ENCODE measurements at regions not wholly inside any gene's neighbourhood (a gene's known extent, or its start where the extent isn't known, plus 50 kb on each side); places are given as distances from the start of the nearest gene placed in this dataset.

DNA sequence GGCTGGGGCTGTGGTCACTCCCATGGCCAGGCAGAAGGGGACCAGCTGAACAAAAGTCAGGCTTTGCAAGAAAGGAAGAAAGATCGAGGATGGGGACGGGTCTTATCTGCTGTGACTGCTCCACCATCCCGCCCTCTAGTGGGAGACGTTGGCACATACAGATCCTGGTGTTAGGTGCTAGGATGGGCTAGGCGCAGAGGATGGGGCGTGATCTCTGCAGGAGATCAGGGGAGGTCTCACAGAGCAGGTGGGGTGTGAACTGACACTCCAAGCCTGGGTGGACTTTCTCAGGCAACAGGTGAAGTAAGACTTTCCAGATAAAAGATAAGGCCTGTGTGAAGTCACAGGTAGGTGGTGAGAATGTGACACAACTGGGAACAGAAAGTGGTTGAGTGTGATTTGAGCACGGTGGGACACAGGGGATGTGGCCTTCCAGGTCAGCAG, 141.9 kb upstream of the SMAD3 start (continued):
- TF ChIP-seq SMC3 (conservative IDR thresholded peaks at IDR 0.05; ENCODE audit: insufficient read depth, low read depth, low read length) (peak; percentile 32; the same call in 1 of the 2 replicates), STAG1 (CRISPR knock-in tag; IDR thresholded peaks at IDR 0.05; ENCODE audit: borderline replicate concordance) (0 out of 2 replicates have a peak, but pooled peaks have one; percentile 26), NFE2 (IDR thresholded peaks at IDR 0.05; ENCODE audit: low read depth) (no peak), SRSF1 (IDR thresholded peaks at IDR 0.05; ENCODE audit: low read depth, low read length) (no peak), SIN3A (IDR thresholded peaks at IDR 0.05; ENCODE audit: borderline replicate concordance in 2 of 2, control insufficient read depth in 1 of 2, low read depth in 2 of 2, low read length in 2 of 2) (no peak), ELF1 (tag; IDR thresholded peaks at IDR 0.05) (no peak), RUNX1 (IDR thresholded peaks at IDR 0.05; ENCODE audit: low read depth) (no peak), CTBP1 (IDR thresholded peaks at IDR 0.05; ENCODE audit: borderline replicate concordance) (peak; percentile 50; the same call in 1 of the 2 replicates), CC2D1A (IDR thresholded peaks at IDR 0.05) (no peak), SNRNP70 (optimal IDR thresholded peaks at IDR 0.05; ENCODE audit: low read depth, low read length) (no peak), DPF2 (IDR thresholded peaks at IDR 0.05) (no peak), ZNF253 (CRISPR knock-in tag; conservative IDR thresholded peaks at IDR 0.05) (no peak)
- TF ChIP-seq, protein P1, sequence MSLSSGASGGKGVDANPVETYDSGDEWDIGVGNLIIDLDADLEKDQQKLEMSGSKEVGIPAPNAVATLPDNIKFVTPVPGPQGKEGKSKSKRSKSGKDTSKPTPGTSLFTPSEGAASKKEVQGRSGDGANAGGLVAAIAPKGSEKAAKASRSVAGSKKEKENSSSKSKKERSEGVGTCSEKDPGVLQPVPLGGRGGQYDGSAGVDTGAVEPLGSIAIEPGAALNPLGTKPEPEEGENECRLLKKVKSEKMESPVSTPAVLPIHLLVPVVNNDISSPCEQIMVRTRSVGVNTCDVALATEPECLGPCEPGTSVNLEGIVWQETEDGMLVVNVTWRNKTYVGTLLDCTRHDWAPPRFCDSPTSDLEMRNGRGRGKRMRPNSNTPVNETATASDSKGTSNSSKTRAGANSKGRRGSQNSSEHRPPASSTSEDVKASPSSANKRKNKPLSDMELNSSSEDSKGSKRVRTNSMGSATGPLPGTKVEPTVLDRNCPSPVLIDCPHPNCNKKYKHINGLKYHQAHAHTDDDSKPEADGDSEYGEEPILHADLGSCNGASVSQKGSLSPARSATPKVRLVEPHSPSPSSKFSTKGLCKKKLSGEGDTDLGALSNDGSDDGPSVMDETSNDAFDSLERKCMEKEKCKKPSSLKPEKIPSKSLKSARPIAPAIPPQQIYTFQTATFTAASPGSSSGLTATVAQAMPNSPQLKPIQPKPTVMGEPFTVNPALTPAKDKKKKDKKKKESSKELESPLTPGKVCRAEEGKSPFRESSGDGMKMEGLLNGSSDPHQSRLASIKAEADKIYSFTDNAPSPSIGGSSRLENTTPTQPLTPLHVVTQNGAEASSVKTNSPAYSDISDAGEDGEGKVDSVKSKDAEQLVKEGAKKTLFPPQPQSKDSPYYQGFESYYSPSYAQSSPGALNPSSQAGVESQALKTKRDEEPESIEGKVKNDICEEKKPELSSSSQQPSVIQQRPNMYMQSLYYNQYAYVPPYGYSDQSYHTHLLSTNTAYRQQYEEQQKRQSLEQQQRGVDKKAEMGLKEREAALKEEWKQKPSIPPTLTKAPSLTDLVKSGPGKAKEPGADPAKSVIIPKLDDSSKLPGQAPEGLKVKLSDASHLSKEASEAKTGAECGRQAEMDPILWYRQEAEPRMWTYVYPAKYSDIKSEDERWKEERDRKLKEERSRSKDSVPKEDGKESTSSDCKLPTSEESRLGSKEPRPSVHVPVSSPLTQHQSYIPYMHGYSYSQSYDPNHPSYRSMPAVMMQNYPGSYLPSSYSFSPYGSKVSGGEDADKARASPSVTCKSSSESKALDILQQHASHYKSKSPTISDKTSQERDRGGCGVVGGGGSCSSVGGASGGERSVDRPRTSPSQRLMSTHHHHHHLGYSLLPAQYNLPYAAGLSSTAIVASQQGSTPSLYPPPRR (CRISPR knock-in tag; IDR thresholded peaks at IDR 0.05; ENCODE audit: borderline replicate concordance): no peak
- TF ChIP-seq, protein P2, sequence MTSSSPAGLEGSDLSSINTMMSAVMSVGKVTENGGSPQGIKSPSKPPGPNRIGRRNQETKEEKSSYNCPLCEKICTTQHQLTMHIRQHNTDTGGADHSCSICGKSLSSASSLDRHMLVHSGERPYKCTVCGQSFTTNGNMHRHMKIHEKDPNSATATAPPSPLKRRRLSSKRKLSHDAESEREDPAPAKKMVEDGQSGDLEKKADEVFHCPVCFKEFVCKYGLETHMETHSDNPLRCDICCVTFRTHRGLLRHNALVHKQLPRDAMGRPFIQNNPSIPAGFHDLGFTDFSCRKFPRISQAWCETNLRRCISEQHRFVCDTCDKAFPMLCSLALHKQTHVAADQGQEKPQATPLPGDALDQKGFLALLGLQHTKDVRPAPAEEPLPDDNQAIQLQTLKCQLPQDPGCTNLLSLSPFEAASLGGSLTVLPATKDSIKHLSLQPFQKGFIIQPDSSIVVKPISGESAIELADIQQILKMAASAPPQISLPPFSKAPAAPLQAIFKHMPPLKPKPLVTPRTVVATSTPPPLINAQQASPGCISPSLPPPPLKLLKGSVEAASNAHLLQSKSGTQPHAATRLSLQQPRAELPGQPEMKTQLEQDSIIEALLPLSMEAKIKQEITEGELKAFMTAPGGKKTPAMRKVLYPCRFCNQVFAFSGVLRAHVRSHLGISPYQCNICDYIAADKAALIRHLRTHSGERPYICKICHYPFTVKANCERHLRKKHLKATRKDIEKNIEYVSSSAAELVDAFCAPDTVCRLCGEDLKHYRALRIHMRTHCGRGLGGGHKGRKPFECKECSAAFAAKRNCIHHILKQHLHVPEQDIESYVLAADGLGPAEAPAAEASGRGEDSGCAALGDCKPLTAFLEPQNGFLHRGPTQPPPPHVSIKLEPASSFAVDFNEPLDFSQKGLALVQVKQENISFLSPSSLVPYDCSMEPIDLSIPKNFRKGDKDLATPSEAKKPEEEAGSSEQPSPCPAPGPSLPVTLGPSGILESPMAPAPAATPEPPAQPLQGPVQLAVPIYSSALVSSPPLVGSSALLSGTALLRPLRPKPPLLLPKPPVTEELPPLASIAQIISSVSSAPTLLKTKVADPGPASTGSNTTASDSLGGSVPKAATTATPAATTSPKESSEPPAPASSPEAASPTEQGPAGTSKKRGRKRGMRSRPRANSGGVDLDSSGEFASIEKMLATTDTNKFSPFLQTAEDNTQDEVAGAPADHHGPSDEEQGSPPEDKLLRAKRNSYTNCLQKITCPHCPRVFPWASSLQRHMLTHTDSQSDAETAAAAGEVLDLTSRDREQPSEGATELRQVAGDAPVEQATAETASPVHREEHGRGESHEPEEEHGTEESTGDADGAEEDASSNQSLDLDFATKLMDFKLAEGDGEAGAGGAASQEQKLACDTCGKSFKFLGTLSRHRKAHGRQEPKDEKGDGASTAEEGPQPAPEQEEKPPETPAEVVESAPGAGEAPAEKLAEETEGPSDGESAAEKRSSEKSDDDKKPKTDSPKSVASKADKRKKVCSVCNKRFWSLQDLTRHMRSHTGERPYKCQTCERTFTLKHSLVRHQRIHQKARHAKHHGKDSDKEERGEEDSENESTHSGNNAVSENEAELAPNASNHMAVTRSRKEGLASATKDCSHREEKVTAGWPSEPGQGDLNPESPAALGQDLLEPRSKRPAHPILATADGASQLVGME (CRISPR knock-in tag; IDR thresholded peaks at IDR 0.05): no peak
- TF ChIP-seq, protein P3, sequence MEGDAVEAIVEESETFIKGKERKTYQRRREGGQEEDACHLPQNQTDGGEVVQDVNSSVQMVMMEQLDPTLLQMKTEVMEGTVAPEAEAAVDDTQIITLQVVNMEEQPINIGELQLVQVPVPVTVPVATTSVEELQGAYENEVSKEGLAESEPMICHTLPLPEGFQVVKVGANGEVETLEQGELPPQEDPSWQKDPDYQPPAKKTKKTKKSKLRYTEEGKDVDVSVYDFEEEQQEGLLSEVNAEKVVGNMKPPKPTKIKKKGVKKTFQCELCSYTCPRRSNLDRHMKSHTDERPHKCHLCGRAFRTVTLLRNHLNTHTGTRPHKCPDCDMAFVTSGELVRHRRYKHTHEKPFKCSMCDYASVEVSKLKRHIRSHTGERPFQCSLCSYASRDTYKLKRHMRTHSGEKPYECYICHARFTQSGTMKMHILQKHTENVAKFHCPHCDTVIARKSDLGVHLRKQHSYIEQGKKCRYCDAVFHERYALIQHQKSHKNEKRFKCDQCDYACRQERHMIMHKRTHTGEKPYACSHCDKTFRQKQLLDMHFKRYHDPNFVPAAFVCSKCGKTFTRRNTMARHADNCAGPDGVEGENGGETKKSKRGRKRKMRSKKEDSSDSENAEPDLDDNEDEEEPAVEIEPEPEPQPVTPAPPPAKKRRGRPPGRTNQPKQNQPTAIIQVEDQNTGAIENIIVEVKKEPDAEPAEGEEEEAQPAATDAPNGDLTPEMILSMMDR (IDR thresholded peaks at IDR 0.05 in 2 of 3, conservative IDR thresholded peaks at IDR 0.05 in 1 of 3; ENCODE audit: insufficient read depth in 2 of 3, low read depth in 1 of 3, low read length in 3 of 3): peak; percentile 54 to 69 (median 66)
- TF ChIP-seq, protein P4, sequence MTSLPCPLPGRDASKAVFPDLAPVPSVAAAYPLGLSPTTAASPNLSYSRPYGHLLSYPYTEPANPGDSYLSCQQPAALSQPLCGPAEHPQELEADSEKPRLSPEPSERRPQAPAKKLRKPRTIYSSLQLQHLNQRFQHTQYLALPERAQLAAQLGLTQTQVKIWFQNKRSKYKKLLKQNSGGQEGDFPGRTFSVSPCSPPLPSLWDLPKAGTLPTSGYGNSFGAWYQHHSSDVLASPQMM (CRISPR knock-in tag; IDR thresholded peaks at IDR 0.05): no peak
